SH-SY5Y (cell line): ENCODE measurements at regions not wholly inside any gene's neighbourhood (a gene's known extent, or its start where the extent isn't known, plus 50 kb on each side); places are given as distances from the start of the nearest gene placed in this dataset.

Source experiments
- GATA2 ChIP-seq: IDR thresholded peaks from 2 replicates; pipeline ENCODE4 v1.6.1; 2011; ENCODE audit warnings: mild to moderate bottlenecking, low read depth, low read length
- GATA3 ChIP-seq: IDR thresholded peaks from 2 replicates; pipeline ENCODE4 v1.6.1; 2011; ENCODE audit warnings: low read depth, mild to moderate bottlenecking, low read length, moderate library complexity

- TF ChIP-seq GATA2 (no peak), GATA3 (no peak)
These were observed 1995.8 kb downstream of the NCAM2 start for GRCh38 chr21:22993822-22994574.
